A172 (cell line): ENCODE measurements at regions not wholly inside any gene's neighbourhood (a gene's known extent, or its start where the extent isn't known, plus 50 kb on each side); places are given as distances from the start of the nearest gene placed in this dataset.

ENCODE experiments used
- DNase-seq: peaks from one replicate; pipeline ENCODE4 v3.0.0-alpha.2; 2015; ENCODE audit warnings: low spot score

DNA sequence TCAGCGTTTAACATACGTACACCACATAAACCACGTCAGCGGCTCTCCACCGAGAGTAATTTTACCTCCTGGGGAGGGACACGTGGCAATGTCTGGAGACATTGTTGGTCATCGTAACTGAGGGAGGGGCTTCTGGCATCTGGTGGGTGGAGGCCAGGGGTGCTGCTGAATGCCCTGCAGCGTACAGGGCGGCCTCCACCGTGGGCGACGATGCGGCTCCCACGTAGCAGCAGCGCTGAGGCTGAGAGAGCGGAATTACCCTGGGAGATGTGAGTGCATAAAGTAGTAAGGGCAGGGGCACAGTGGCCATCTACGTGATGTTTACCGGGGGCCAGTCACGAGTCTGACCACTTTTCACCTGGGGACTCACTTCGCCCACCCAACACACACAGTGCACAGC, 212.4 kb downstream of the RBFOX3 start:
- no peak for DNase-seq

DNA sequence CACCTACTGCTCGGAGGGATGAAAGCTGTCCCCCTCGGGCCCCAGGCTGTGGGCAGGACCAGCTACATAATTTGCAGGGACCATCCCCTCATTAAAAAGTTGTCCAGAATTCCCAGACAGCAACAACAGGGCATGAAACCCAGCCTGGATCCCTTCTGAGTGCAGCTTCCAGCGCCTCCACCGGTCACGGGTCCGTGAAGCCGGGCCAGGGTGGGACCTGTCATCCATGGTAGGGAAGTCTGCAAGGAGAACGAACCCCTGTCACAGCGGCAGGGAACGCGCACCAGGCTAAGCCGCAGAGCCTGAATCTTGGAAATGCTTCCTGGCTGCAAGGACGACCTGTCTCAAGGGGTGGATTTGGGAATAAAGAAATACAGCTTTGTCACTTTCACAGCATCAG, 214.2 kb downstream of the RBFOX3 start:
- no peak for DNase-seq

DNA sequence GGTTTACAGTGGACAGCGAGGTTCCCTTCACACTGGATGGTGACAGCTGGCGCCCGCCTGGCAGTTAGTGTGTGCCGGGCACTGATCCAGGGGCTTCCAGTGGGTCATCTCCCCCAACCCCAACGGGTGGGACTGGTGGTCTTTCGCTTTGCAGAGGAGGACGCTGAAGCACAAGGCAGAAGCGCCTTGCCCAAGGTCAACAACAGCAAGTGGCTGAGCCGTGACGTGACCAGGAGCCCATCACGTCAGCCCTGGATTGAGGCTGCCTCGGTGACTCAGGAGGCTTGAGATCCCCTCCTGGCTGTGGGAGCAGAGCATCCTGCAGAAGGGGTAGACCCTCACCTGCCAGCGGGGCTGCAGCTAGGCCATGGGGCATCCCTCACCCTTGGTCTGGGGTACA, 215.3 kb downstream of the RBFOX3 start:
- DNase-seq, result no peak

DNA sequence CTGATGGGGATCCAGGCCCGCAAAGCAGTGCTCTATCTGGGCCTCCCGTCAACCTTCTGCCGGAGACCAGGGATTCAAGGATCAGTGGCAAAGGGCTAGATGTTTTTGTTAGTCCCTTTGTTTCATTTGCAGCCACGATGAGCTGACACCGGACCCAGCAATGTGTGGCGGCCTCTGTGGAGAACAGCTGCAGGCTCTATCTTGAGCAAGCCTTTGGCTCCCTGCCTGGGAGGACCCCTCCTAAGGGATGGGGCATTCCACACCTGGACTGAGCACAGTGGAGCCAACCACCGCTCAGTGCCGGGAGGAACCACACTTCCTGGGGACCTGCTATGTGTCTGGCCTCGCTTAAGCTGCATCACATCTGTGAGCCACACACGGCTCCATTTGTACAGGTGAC, 215.8 kb downstream of the RBFOX3 start:
- DNase-seq, result no peak

DNA sequence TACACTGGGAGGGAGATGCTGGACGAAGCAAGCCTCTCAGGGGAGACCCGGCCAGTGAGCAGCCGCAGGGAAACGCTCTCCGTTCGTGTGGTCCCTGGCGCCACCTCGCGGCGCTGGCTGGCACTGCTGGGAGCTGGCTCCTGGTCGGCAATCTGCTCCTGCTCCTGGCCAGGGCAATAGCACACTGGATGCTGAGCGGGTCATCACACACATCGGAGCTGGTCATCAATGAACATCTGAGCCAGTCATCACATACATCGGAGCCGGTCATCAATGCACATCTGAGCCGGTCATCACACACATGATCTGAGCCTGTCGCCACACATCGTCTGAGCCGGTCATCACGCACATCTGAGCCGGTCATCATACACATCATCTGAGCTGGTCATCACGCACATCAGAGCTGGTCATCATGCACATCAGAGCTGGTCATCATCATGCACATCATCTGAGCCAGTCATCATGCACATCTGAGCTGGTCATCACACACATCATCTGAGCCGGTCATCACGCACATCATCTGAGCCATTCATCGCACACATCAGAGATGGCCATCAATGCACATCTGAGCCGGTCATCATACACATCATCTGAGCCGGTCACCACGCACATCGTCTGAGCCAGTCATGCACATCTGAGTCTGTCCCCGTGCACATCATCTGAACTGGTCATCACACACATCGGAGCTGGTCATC, 217.3 kb downstream of the RBFOX3 start:
- DNase-seq, result peak; percentile 65

DNA sequence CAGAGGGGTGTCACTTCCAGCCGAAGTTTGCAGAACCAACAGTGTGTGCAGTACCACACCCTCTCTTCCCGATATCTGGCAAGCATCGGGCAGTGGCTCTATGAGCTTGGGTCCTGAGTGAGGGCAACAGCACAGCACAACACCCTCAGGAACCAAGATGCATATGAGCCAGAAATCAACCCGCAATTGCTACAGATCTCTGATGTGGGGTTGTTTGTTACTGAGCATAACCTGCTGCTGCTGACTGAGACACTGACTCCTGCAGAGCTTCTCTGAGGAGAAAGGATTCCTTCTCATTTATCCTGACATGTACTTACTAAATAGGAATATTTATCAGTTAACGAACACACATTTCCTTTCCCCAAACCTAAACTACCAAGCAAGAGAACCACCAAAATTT, 218.3 kb downstream of the RBFOX3 start:
- no peak for DNase-seq

DNA sequence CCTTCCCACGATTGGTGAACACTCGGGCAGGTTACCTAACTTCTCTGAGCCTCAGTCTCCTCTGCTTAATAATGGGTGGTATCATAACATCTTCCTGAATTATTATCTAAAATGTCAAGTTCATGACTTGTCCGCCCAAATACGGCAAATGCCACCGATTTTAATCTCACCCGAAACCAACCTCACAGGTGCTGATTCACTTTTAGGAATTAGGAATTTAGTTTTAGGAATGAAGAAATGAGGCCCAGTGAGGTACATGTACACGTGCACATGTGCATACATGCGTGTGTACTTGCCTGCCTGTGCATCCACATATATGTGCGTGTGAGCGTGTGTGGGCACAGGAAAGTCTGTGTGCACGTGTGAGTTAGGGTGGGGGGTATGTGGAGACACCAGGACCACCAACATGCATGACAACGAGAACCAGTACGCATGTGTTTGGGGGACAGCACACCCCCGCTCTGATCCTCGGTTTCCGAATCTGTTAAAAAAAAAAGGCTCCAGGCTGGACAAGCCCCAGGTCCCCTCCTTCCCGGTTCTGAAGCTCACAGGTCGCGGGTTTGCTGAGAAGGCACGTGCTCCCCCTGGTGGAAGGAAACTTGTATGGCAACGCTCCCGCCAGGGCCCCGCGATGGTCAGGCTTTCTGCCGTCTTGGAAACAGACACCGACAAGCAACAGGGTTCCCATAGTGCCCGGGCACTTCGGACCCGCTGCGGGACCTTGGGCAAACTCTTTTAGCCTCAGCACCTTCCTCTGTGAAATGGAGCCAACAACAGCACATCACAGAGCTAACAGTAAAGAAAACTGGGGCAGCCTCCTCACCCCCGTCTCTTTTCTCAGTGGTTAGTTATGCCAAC, 219.2 kb downstream of the RBFOX3 start:
- DNase-seq, result peak; percentile 65

DNA sequence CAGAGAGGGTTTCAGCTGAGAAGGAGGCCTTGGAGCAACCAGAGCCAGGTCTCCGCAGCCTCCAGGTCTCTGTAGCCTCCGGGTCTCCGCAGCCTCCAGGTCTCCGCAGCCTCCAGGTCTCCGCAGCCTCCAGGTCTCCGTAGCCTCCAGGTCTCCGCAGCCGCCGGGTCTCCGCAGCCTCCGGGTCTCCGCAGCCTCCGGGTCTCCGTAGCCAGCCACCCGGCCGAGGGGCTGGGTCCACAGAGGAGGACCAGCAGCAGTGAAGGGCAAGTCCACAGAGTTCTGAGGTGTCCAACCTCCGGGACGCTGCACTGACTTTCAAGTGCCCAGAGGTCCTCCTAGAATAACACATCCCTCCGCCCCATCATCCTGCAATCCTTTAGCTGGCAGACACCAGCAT, 221.0 kb downstream of the RBFOX3 start:
- DNase-seq, result no peak

DNA sequence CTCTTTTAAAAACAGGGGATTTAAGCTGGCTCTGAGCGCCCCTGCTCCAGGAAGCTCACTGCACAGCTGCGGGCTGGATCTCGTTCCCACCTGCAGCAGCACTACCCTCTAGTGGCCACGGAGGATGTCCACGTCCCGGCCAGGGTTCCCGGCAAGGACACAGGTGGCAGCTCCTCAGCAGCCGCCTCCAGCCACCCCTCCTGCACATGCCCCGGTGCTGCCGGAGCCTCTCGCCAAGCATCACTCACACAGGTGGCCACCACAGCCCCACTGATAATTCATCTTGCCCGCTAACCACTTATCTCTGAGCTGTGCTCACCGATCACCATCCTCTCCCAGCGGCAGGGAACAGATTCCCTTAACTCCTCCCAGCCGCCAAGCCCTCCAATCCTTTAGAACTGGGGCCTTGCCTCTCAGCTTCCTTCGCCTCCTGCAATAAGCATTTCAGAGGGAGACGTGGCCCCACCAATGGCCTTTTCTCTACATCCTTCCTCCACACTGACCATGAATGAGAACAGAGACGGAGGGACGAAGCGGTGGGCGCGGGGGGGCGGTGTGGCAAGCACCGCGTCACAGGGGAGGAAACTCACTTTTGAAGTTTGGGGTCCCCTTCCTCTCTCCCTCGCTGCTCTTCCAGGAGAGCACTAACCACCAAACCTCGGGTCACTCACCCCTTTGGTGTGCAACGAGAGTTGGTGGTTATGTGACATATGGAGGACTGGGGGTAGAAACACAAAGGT, 222.1 kb downstream of the RBFOX3 start:
- peak; percentile 54 for DNase-seq

DNA sequence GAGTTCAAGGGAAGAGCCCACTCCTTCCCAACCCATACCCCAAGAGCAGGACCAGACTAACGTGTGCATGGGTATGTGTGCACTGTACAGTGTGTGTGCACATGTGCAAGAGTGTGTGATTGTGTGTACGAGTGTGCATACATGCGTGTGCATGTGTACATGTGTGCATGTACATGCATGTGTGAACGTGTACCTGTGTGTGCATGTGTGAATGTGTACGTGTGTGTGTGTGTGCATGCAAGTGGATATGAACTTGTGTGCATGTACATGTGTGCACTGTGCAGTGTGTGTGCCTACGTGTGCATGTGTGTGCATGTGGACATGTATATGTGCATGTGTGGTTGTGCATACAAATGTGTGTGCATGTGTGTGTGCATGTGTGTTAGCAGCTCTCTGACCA, 223.1 kb downstream of the RBFOX3 start:
- DNase-seq, result no peak

DNA sequence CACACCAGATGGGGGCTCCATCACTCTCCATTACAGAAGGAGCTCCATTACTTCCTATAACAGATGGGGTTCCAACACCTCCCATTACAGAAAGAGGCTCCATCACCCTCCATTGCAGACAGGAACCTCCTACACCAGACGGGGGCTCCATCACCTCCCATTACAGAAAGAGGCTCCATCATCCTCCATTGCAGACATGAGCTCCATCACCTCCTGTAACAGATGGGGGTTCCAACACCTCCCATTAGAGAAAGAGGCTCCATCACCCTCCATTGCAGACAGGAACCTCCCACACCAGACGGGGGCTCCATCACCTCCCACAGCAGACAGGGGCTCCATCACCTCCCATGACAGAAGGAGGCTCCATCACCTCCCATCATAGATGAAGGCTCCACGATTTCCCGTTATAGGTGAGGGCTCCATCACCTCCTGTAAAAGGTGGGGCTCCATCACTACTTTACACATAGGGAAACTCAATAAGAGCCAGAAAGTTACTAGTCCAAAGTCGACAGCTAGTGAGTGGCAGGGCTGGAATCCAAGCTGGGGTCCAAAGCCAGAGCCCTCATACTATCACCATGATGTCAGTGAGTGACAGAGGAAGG, 224.8 kb downstream of the RBFOX3 start:
- no peak for DNase-seq

DNA sequence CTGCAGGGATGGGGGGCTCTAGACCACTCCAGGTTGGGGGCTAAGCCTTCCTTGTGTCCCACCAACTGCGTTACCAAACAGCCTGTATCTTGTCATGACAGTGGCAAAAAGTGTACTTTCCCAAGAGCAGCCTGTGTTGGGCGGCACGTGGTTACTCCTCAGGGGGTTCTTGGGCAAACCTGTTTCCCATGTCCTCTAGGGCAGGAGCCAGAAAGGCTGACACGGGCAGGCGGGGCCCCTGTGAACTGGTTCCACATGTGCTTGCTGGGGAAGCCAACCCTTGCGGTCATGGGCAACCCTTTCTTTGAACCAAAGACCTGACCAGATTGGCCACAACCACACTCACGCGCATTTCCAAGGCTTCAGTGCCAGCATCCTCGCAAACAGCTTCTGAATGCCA, 228.5 kb downstream of the RBFOX3 start:
- DNase-seq, result no peak

DNA sequence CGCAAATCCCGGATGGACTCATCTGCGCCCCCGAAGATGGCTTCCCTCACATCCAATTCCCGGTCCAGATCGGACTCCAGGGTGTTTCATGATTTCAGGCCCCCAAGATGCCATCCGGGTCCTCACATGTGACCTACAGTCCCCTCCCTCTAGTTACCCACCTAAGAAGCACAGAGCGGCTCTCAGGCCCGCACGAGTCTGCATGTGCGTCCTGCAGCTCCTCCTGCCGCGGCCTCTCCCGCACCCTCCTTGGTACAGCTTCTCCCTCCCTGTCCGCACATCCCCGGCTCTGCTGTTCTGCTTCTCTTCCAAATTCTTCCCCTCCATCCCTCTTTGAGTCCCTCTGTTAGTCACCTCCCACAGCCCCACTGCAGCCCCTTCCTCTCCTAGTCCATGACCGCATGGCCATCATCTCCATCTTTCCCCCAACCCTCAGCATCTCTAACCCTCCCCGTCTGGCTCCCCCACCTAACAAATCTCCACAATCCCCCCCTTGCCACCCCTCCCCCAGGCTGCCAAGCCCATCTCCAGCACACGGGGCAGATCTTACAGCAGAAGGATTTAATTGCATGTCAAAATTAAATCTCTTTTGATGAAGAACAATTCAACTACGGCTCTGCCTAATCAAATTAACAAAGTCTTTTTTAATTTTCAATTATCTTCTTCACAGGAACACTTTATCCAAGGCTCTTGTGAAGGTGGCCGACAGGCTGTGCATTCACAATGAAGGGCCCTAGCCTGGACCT, 231.0 kb downstream of the RBFOX3 start:
- no peak for DNase-seq

DNA sequence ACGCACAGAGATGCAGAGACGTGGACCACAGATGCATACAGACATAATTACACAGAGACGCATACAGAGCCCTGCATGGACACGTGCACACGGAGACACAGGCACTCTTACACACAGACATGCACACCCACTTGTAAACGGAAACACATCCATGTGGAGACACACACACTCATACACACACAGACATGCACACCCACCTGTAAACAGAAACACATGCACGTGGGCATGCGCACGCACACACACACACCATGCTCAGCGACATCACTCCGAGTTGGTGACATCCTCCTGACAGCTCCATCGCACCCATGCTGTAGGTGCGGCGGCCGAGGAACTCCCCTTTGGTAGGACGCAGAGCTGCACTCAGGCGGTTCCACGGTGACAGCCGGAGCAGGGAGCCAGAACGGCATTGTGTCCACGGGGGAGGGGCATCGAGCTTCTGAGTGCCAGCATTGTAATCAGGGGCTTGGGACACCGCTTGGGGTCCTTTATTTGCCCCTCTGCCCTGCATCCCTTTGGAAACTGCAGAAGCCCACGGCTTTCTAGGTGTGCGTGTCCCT, 233.5 kb downstream of the RBFOX3 start:
- no peak for DNase-seq

DNA sequence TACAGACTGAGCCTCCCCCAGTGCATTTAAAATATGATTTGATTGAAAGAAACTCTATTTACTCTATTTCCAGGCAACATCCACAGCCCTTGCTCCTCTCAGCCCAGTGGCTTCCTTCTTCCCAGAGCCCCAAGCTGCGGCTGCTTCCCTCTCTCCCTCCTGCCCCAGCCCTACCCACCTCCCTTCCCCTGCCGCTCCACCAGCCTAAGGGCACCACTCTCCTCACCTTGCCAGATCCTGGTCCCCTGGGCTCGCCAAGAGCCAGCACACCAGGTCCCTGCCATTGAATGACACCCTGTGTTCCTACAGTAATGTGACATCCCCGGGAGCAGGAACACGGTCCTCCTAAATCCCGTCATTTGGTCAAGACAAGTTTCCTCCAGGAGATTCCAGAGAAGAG, 236.0 kb downstream of the RBFOX3 start:
- no peak for DNase-seq

DNA sequence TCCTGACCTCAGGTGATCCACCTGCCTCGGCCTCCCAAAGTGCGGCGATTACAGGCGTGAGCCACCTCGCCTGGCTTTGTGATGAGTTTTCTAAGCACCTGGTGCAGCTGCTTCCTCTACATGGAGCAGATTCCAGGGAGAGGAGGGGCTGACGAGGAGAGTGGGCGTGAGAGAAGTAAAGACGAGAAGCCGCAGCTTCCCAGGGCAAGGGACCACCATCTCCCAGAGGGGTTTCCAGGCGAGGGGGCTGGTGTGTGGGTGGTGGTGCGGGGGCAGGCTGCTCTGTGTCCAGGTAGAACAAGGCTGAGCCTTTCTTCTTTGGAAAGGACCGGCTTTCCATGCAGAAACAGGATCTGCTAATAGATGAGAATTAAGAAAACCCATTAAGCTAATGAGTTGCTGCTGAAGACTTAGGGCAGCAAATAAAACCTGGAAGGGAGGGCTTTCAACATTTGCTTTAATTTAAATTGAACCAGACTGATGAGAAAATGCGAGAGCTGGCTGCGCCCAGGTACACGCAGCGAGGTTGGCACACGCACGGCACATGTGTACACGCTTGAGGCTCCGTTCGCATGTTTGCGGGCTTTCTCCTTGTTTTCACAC, 236.7 kb downstream of the RBFOX3 start:
- no peak for DNase-seq

DNA sequence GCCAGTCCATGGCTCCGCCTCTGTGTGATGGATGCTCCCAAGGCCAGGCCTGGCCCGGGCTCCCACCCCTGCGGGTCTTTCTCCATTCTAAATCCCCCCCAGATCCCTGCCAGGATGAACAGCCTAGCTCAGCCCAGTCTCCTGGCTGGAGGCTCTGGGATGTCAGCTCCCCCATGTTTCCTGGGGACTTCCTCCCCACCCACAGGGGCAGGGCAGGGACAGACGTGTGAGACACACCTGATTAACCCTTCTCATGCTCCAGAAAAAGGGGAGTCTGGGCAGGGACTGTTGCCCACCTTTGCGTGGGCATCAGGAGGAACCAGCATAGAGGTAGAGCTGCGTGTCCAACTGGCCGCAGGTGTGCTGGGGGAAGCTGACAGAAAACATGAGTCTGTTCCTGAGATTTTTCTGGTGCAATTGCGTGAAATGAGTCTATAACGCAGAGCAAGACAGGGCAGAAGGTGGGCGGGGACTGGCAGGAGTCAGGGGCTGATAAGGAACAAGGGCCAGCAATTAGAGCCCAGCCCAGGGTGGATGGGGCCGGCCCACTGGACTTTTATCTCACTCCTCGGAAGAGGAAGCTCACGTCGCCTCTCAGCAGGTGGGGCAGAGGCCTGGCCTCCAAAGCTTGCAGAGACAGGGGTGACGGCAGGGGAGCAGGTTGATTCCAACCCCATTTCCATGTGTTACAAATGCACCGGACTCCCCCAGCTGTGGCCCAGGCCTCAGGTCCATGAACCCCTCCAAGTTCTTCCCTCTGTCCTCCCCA, 238.2 kb downstream of the RBFOX3 start:
- DNase-seq, result no peak

DNA sequence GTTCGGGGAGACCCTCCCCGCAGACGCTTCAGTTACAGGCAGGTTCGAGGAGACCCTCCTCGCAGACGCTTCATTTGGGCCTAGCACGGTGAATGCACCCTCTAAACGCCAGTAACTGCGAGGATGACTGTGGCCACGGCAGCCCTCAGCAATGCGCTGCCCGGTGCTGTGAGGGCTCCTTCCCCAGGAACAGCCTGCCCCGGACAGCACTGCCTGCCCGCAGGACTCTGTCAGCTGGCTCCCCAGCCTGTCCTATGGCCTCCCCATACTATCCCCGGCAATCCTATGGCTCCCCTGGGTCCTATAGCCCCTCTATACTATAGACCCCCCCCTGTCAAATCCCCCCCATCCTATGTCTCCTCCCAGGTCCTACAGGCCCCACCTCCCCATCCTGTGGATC, 238.9 kb downstream of the RBFOX3 start:
- DNase-seq, result no peak

DNA sequence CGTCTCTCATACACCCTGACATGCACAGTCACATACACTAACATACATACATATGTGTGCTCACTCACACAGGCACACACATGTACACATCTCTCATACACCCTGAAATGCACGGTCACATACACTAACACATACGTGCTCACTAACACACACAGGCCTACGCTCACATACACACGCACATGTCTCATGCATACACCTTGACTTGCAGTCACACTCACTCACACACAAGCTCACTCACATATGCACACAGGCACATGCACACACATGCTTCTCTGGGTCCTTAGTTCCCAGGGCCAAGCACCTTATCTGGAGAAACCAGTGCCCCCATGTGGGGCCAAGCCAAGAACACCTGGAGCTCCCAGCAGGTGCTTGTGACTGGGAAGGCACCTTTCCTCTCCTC, 240.3 kb downstream of the RBFOX3 start:
- DNase-seq, result no peak

DNA sequence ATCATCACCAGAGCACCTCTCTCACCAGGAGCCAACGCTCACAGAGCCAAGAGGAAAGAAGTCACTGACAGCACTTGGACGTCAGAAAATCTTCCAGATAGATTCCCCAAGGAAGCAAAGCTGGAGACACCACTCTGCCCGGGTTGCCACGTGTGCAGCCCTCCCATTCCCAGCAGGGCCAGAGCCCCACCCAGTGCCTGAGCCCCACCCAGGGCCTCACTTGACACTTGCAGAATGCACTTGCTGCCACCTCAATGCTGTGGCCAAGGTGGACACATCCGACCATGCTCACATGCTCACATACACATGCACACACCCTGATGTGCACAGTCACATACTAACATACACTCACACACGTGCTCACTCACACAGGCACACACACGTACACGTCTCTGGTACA, 240.7 kb downstream of the RBFOX3 start:
- no peak for DNase-seq
